ENCODE measurements at regions not wholly inside any gene's neighbourhood (a gene's known extent, or its start where the extent isn't known, plus 50 kb on each side); places are given as distances from the start of the nearest gene placed in this dataset.

DNA sequence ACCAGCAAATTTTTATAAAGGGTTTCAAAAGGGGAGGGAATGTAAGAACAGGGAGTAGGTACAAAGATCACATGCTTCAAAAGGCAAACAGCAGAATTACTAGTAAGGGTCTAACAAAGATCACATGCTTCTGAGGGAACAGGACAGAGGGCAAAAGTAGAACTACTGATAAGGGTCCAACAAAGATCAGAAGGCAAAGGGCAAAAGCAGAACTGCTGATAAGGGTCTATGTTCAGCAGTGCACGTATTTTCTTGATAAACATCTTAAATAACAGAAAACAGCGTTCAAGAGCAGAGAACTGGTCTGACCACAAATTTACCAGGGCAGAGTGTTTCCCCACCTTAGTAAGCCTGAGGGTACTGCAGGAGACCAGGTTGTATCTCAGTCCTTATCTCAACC is 469.5 kb upstream of the PIK3R1 start:
- TF ChIP-seq, protein P1, sequence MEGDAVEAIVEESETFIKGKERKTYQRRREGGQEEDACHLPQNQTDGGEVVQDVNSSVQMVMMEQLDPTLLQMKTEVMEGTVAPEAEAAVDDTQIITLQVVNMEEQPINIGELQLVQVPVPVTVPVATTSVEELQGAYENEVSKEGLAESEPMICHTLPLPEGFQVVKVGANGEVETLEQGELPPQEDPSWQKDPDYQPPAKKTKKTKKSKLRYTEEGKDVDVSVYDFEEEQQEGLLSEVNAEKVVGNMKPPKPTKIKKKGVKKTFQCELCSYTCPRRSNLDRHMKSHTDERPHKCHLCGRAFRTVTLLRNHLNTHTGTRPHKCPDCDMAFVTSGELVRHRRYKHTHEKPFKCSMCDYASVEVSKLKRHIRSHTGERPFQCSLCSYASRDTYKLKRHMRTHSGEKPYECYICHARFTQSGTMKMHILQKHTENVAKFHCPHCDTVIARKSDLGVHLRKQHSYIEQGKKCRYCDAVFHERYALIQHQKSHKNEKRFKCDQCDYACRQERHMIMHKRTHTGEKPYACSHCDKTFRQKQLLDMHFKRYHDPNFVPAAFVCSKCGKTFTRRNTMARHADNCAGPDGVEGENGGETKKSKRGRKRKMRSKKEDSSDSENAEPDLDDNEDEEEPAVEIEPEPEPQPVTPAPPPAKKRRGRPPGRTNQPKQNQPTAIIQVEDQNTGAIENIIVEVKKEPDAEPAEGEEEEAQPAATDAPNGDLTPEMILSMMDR (IDR thresholded peaks at IDR 0.05; ENCODE audit: extremely low read depth, missing control alignments) = no peak
- DNase-seq (ENCODE audit: low spot score) = no peak

- no peak for DNase-seq (ENCODE audit: low spot score)
- TF ChIP-seq, protein P1 (IDR thresholded peaks at IDR 0.05; ENCODE audit: extremely low read depth, missing control alignments) = no peak
These were observed 482.6 kb upstream of the PIK3R1 start for GRCh38 chr5:67732921-67733320.

- DNase-seq (ENCODE audit: low spot score) = no peak
- TF ChIP-seq, protein P1 (IDR thresholded peaks at IDR 0.05; ENCODE audit: extremely low read depth, missing control alignments) = no peak
These were observed 483.1 kb upstream of the PIK3R1 start for GRCh38 chr5:67732471-67732870.

DNA sequence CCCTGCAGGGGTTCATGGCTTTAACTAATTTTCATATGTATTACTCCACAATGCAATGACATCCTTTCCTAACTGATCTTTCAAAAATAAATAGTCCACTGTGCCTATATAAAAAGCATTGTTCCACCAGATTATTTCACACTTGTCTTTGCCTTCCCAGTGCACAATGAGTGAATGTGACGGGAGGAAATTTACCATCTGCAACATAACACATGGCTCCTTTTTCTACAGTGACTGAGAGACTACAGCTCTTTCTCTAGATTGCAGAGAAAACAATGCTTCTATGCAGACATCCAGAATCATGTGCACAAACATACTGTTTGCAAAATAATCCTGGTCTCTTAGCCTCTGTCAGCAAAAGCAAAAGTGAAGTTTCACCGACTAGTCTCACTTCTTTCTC is 483.7 kb upstream of the PIK3R1 start:
- DNase-seq (ENCODE audit: low spot score) = no peak
- TF ChIP-seq, protein P1 (IDR thresholded peaks at IDR 0.05; ENCODE audit: extremely low read depth, missing control alignments) = no peak

DNA sequence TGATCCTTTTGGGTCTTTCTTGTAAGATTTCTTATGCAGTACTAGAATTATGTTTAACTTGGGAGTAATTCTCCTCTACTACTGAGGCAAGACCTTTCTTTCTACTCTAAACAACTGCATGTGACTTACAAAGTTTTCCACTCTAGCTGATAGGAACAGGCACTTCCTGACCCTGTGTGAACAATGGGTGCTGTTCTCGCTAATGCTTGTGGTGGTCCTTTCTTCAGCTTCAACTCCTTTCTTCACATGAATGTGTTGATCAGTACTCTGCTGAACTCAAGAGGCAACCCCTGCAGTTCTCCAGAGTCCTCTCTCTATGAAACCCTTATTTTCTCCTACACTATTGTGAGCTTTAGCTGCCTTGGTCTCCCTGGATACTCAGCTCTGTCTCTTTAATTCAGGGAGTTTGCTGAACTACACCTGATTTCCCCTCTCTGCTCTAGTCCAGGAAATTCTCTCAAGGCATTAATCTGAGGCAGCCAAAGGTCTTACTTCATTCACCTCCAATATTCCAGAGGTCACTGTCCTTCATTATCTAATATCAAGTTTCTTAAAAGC is 484.6 kb upstream of the PIK3R1 start:
- DNase-seq (ENCODE audit: low spot score) = no peak
- TF ChIP-seq, protein P1 (IDR thresholded peaks at IDR 0.05; ENCODE audit: extremely low read depth, missing control alignments) = no peak

- TF ChIP-seq, protein P1 (IDR thresholded peaks at IDR 0.05; ENCODE audit: extremely low read depth, missing control alignments) = no peak
- DNase-seq (ENCODE audit: low spot score) = no peak
These were observed 487.1 kb upstream of the PIK3R1 start for GRCh38 chr5:67728326-67728890.

GRCh38 chr5:67725604-67726003 is 490.0 kb upstream of the PIK3R1 start:
- DNase-seq (ENCODE audit: low spot score) = no peak
- TF ChIP-seq, protein P1 (IDR thresholded peaks at IDR 0.05; ENCODE audit: extremely low read depth, missing control alignments) = no peak

Measured in GM20000 (cell line).